SU-DHL-6 (cell line): ENCODE measurements at regions not wholly inside any gene's neighbourhood (a gene's known extent, or its start where the extent isn't known, plus 50 kb on each side); places are given as distances from the start of the nearest gene placed in this dataset.

ENCODE experiments used
- H2AFZ ChIP-seq: fragments of 200-600 bp; sonication (generic); 2 replicates; pipeline ENCODE4 v1.6.1; 2014; ENCODE audit warnings: low read depth, mild to moderate bottlenecking, moderate library complexity, mixed read lengths, antibody characterized with exemption, low read length; ENCODE audit not compliant: severe bottlenecking
- H3F3A ChIP-seq: fragments of 200-600 bp; shearing (Covaris generic); 2 replicates; pipeline ENCODE4 v1.6.0; 2016; ENCODE audit warnings: antibody characterized with exemption, mild to moderate bottlenecking; ENCODE audit not compliant: insufficient read depth
- H3K27ac ChIP-seq: fragments of 200-600 bp; sonication (generic); 2 replicates; pipeline ENCODE4 v1.5.1; 2016; ENCODE audit warnings: low read depth, mild to moderate bottlenecking, low read length, moderate library complexity, mixed read lengths
- H3K27me3 ChIP-seq: fragments of 200-600 bp; sonication (generic), shearing (Covaris generic); 2 replicates; pipeline ENCODE4 v1.6.0; 2014; ENCODE audit warnings: mild to moderate bottlenecking, low read length
- H3K36me3 ChIP-seq: fragments of 200-600 bp; sonication (generic); 2 replicates; pipeline ENCODE4 v1.6.1; 2014; ENCODE audit warnings: mild to moderate bottlenecking, low read length, mixed read lengths
- H3K4me2 ChIP-seq: fragments of 300-600, 200-600 bp; shearing (Covaris generic), sonication (generic); 2 replicates; pipeline ENCODE4 v1.6.0; 2014; ENCODE audit warnings: low read length, low read depth, mild to moderate bottlenecking; ENCODE audit not compliant: poor library complexity, severe bottlenecking
- H3K4me3 ChIP-seq: fragments of 200-600 bp; sonication (generic); 2 replicates; pipeline ENCODE4 v1.5.1; 2014; ENCODE audit warnings: antibody characterized with exemption, low read length, mild to moderate bottlenecking, mixed read lengths; ENCODE audit not compliant: insufficient read depth, poor library complexity, severe bottlenecking
- H3K79me2 ChIP-seq: fragments of 200-600 bp; sonication (generic); 2 replicates; pipeline ENCODE4 v1.6.1; 2014; ENCODE audit warnings: mild to moderate bottlenecking, low read length, moderate library complexity; ENCODE audit not compliant: insufficient read depth
- H3K9ac ChIP-seq: fragments of 200-600 bp; sonication (generic); 2 replicates; pipeline ENCODE4 v1.7.0; 2014; ENCODE audit warnings: mild to moderate bottlenecking, low read length
- H3K9me2 ChIP-seq: fragments of 200-600 bp; sonication (generic); replicated peaks from 2 replicates; pipeline ENCODE4 v1.6.1; 2014; ENCODE audit warnings: low read length; ENCODE audit not compliant: insufficient read depth
- H3K9me3 ChIP-seq: fragments of 200-600 bp; sonication (generic); 2 replicates; pipeline ENCODE4 v1.6.1; 2014; ENCODE audit warnings: low read length, mixed read lengths; ENCODE audit not compliant: insufficient read depth
- H4K20me1 ChIP-seq: fragments of 200-600 bp; sonication (generic); 2 replicates; pipeline ENCODE4 v1.6.1; 2014; ENCODE audit warnings: low read depth, mild to moderate bottlenecking, antibody characterized with exemption, low read length, moderate library complexity, mixed read lengths
- EZH2phosphoT487 ChIP-seq: fragments of 200-600 bp; sonication (generic), shearing (Covaris generic); conservative IDR thresholded peaks from 2 replicates; pipeline ENCODE4 v1.6.1; 2018; ENCODE audit warnings: mild to moderate bottlenecking, antibody characterized with exemption, low read length, moderate library complexity, mixed read lengths
- TF ChIP-seq, protein P1 (sequence below): fragments of 200-600 bp; sonication (generic); IDR thresholded peaks from one replicate; pipeline ENCODE4 v1.5.1; 2017; ENCODE audit warnings: antibody characterized with exemption, mild to moderate bottlenecking, low read length, moderate library complexity; ENCODE audit not compliant: insufficient read depth, poor library complexity, severe bottlenecking

GRCh38 chr14:105818712-105819005, 292.3 kb downstream of the TMEM121 start:
- H3K9me3 ChIP-seq, result no peaks in the 10 kb centered on the region; the same call in 1 of the 2 replicates
- peak overlapping the region; percentile 74 for H3K4me2 ChIP-seq
- H4K20me1 ChIP-seq, result no peaks in the 10 kb centered on the region
- H3K79me2 ChIP-seq, result 0 out of 2 replicates have a peak, but pooled peaks cover 4% of the 10 kb centered on the region
- peaks cover 26% of the 10 kb centered on the region for H3F3A ChIP-seq
- TF ChIP-seq EZH2phosphoT487, result no peak
- TF ChIP-seq, protein P1, sequence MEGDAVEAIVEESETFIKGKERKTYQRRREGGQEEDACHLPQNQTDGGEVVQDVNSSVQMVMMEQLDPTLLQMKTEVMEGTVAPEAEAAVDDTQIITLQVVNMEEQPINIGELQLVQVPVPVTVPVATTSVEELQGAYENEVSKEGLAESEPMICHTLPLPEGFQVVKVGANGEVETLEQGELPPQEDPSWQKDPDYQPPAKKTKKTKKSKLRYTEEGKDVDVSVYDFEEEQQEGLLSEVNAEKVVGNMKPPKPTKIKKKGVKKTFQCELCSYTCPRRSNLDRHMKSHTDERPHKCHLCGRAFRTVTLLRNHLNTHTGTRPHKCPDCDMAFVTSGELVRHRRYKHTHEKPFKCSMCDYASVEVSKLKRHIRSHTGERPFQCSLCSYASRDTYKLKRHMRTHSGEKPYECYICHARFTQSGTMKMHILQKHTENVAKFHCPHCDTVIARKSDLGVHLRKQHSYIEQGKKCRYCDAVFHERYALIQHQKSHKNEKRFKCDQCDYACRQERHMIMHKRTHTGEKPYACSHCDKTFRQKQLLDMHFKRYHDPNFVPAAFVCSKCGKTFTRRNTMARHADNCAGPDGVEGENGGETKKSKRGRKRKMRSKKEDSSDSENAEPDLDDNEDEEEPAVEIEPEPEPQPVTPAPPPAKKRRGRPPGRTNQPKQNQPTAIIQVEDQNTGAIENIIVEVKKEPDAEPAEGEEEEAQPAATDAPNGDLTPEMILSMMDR, result no peak
- H3K27ac ChIP-seq, result peak overlapping the region; percentile 100
- no peaks in the 10 kb centered on the region for H3K9me2 ChIP-seq
- no peaks in the 10 kb centered on the region for H3K27me3 ChIP-seq
- peaks cover 3% of the 10 kb centered on the region; the same call in 1 of the 2 replicates for H3K36me3 ChIP-seq
- peak overlapping the region; percentile 32 for H3K4me3 ChIP-seq
- peak overlapping the region; percentile 86 for H3K9ac ChIP-seq
- H2AFZ ChIP-seq, result no peak overlapping the region

DNA sequence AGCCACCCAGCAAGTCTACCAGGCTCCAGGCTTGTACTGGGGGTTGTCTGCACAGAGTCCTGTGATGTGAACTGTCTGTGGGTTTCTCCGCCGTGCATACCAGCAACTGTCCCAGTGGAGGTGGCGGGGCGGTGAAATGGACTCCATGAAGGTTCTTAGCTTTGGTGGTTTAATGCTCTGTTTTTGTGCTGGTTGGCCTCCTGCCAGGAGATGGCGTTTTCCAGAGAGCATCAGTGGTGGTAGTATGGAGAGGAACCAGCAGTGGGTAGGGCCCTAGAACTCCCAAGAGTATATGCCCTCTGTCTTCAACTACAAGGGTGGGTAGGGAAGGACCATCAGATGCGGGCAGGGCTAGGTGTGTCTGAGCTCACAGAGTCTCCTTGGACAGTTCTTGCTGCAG, 303.8 kb downstream of the TMEM121 start:
- H3F3A ChIP-seq, result 0 out of 2 replicates have a peak, but pooled peaks cover 17% of the 10 kb centered on the region
- H3K9me2 ChIP-seq, result no peaks in the 10 kb centered on the region
- no peak overlapping the region for H3K4me2 ChIP-seq
- H4K20me1 ChIP-seq, result no peaks in the 10 kb centered on the region
- no peaks in the 10 kb centered on the region for H3K9me3 ChIP-seq
- no peaks in the 10 kb centered on the region for H3K27me3 ChIP-seq
- no peak overlapping the region for H3K27ac ChIP-seq
- H3K36me3 ChIP-seq, result no peaks in the 10 kb centered on the region
- no peak overlapping the region for H2AFZ ChIP-seq
- no peak overlapping the region for H3K4me3 ChIP-seq
- H3K79me2 ChIP-seq, result no peaks in the 10 kb centered on the region
- no peak overlapping the region for H3K9ac ChIP-seq
- TF ChIP-seq, protein P1, result no peak
- TF ChIP-seq EZH2phosphoT487, result no peak

- H3K27me3 ChIP-seq, result no peaks in the 10 kb centered on the region
- no peak overlapping the region for H3K27ac ChIP-seq
- no peaks in the 10 kb centered on the region for H3K36me3 ChIP-seq
- H3K9me3 ChIP-seq, result no peaks in the 10 kb centered on the region
- no peak overlapping the region for H2AFZ ChIP-seq
- no peaks in the 10 kb centered on the region for H4K20me1 ChIP-seq
- no peak overlapping the region for H3K4me2 ChIP-seq
- no peak overlapping the region for H3K4me3 ChIP-seq
- H3K79me2 ChIP-seq, result no peaks in the 10 kb centered on the region
- H3K9me2 ChIP-seq, result no peaks in the 10 kb centered on the region
- H3K9ac ChIP-seq, result no peak overlapping the region
- peaks cover 30% of the 10 kb centered on the region; the same call in 1 of the 2 replicates for H3F3A ChIP-seq
- TF ChIP-seq, protein P1, result no peak
- TF ChIP-seq EZH2phosphoT487, result no peak
Measured at GRCh38 chr14:105836160-105836559, 309.8 kb downstream of the TMEM121 start.

- Histone ChIP-seq H3K4me3 (no peak overlapping the region), H4K20me1 (no peaks in the 10 kb centered on the region), H3K4me2 (no peak overlapping the region), H3K9me3 (no peaks in the 10 kb centered on the region), H3K27ac (no peak overlapping the region), H2AFZ (no peak overlapping the region), H3K27me3 (no peaks in the 10 kb centered on the region), H3K79me2 (no peaks in the 10 kb centered on the region), H3K9ac (no peak overlapping the region), H3K9me2 (no peaks in the 10 kb centered on the region), H3F3A (peaks cover 30% of the 10 kb centered on the region; the same call in 1 of the 2 replicates), H3K36me3 (no peaks in the 10 kb centered on the region)
- TF ChIP-seq, protein P1, result no peak
Measured at GRCh38 chr14:105836730-105837129, 310.3 kb downstream of the TMEM121 start.
